Tibial nerve (tissue), 4 donors: ENCODE measurements at regions not wholly inside any gene's neighbourhood (a gene's known extent, or its start where the extent isn't known, plus 50 kb on each side); places are given as distances from the start of the nearest gene placed in this dataset.

ENCODE experiments used
- EP300 ChIP-seq, 2 donors: sonication (generic); formaldehyde crosslinking; IDR thresholded peaks; one replicate each; pipeline ENCODE4 v1.6.1; 2017; ENCODE audit warnings: antibody characterized with exemption in 2 of 2, mild to moderate bottlenecking in 1 of 2
- POLR2A ChIP-seq, 2 donors: fragments of 450-650 bp; IDR thresholded peaks; one replicate each; pipeline ENCODE4 v1.6.1; 2017; ENCODE audit warnings: antibody characterized with exemption in 2 of 2, mild to moderate bottlenecking in 2 of 2, moderate library complexity in 2 of 2
- TF ChIP-seq, protein P1 (sequence below), 5 experiments: fragments of 200-600 bp in 3 of 5; fragments of 450-650 bp in 2 of 5; sonication (generic) in 3 of 5; IDR thresholded peaks; one replicate each; pipeline ENCODE4 v1.5.1; 2016 to 2019; ENCODE audit warnings: antibody characterized with exemption in 5 of 5, mild to moderate bottlenecking in 3 of 5, moderate library complexity in 2 of 5

DNA sequence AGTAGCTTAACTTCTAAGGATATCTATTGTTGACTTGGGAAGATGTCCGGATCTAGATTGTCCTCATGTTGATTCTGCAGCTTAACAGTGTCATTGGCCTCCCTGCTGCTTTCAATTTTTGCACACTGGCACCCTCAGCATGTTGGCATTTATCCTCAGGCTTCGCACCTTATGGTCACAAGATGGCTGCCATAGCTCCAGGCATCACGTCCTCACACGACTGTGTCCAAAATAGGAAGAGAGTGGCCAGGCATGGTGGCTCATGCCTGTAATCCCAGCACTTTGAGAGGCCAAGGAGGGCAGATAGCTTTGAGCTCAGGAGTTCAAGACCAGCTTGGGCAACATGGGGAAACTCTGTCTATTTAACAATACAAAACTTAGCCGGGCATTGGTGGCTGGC lies 58.3 kb upstream of the RASD2 start:
- TF ChIP-seq, protein P1, sequence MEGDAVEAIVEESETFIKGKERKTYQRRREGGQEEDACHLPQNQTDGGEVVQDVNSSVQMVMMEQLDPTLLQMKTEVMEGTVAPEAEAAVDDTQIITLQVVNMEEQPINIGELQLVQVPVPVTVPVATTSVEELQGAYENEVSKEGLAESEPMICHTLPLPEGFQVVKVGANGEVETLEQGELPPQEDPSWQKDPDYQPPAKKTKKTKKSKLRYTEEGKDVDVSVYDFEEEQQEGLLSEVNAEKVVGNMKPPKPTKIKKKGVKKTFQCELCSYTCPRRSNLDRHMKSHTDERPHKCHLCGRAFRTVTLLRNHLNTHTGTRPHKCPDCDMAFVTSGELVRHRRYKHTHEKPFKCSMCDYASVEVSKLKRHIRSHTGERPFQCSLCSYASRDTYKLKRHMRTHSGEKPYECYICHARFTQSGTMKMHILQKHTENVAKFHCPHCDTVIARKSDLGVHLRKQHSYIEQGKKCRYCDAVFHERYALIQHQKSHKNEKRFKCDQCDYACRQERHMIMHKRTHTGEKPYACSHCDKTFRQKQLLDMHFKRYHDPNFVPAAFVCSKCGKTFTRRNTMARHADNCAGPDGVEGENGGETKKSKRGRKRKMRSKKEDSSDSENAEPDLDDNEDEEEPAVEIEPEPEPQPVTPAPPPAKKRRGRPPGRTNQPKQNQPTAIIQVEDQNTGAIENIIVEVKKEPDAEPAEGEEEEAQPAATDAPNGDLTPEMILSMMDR (IDR thresholded peaks at IDR 0.05): no peak
- TF ChIP-seq EP300 (IDR thresholded peaks at IDR 0.05) (no peak), POLR2A (IDR thresholded peaks at IDR 0.05) (no peak)
